Right lobe of liver (tissue), 4 donors: ENCODE measurements at regions not wholly inside any gene's neighbourhood (a gene's known extent, or its start where the extent isn't known, plus 50 kb on each side); places are given as distances from the start of the nearest gene placed in this dataset.

Experiments used
- CTCF ChIP-seq, 4 donors: fragments of 200-600 bp in 3 of 4; fragments of 450-650 bp in 1 of 4; IDR thresholded peaks; one replicate each; pipeline versions ENCODE4 v1.5.1 to v1.8.0; 2016 to 2022; ENCODE audit warnings: antibody characterized with exemption in 4 of 4, mild to moderate bottlenecking in 2 of 4
- POLR2A ChIP-seq: fragments of 450-650 bp; IDR thresholded peaks from one replicate; pipeline ENCODE4 v1.6.1; 2017; ENCODE audit warnings: antibody characterized with exemption, mild to moderate bottlenecking
- donor health status: DM: no; HTN: no; CAD: no.
- donor health status: DM: no; HTN: no; CAD: no.
- donor health status: DM: no; HTN: yes; CAD: no.

GRCh38 chr16:8229011-8229520 lies 361.2 kb downstream of the TMEM114 start:
- TF ChIP-seq POLR2A, result no peak
- no peak for TF ChIP-seq CTCF (IDR thresholded peaks at IDR 0.05)
